KBM-7 (cell line): ENCODE measurements at regions not wholly inside any gene's neighbourhood (a gene's known extent, or its start where the extent isn't known, plus 50 kb on each side); places are given as distances from the start of the nearest gene placed in this dataset.

Experiments
- DNase-seq: peaks from one replicate; pipeline ENCODE4 v3.0.0-alpha.2; 2015
- in situ Hi-C: fragments of 300-500 bp; cut with MboI; formaldehyde crosslinking; loops from 2 replicates; pipeline ENCODE4 v1.14.3; 2020; ENCODE audit warnings: low sequenced_read_pairs, low pct_unique_long_range_greater_than_20kb, mixed read lengths

DNA sequence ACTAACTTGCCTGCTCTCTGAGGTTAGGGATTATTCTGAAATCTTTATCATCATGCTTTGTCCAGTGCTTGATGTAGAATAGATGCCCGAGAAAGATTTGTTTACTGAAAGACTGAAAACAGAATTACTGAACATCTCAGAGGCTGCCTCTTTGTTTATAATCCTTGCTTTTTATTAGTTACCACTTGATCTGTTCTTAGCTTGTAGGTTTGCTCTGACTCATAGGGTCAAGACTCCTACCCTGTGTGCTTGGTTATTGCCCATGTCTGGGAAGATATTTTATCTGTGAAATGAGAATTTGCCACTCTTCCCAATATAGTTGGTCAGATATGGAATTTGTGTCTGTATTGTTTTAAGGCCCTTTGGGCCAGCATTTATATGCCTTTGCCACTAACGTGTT lies 675.3 kb downstream of the DIAPH3 start:
- no peak for DNase-seq
- in situ Hi-C loops = no loop called here

DNA sequence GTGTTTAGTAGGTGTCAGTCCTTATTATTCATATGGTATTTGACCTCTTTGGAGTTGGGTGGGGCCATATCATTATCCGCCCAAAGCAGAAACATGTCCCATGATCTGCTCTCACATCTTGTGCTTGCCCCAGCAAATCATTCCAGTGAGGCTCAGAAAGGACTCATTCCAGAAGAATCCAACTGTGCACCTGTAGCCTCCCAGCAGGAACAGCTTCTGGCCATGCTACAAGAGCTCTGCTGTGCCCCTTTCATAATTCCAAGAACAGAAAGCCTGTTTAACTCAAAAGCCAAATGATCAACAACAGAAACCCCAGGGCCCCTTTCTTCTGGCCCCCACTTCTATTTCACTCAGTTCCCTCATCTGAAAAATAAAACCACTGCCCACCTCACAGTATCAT lies 673.1 kb downstream of the DIAPH3 start:
- in situ Hi-C loops = no loop called here
- DNase-seq = no peak

GRCh38 chr13:59492030-59492636 lies 671.6 kb downstream of the DIAPH3 start:
- in situ Hi-C loops = no loop called here
- DNase-seq = no peak

GRCh38 chr13:59493436-59493965 lies 670.2 kb downstream of the DIAPH3 start:
- in situ Hi-C loops = no loop called here
- no peak for DNase-seq

GRCh38 chr13:59494151-59494550 lies 669.6 kb downstream of the DIAPH3 start:
- DNase-seq = no peak
- in situ Hi-C loops = no loop called here

GRCh38 chr13:59494560-59494970 lies 669.2 kb downstream of the DIAPH3 start:
- in situ Hi-C loops = no loop called here
- no peak for DNase-seq

DNA sequence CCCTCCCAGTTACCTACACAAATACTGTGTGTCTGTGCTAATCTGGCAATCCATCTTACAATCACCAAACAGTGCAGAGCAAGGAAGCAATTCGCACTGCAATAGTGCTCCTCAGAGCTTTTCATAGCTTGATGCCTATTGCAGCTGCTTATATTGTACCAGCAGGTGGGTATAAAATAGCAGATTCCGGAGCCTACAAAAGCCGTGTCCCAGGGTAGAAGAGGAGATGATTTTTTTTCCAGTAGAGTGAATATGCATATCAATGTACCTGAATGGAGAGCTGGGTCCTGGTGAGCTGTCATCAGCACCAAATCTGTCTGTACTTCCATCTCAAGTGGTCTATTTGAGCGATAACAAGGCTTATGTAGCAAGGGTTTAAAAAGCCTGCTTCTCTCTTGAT lies 668.4 kb downstream of the DIAPH3 start:
- no peak for DNase-seq
- in situ Hi-C loops = no loop called here

GRCh38 chr13:59495936-59496512 lies 667.7 kb downstream of the DIAPH3 start:
- in situ Hi-C loops = no loop called here

GRCh38 chr13:59497621-59498247 lies 666.0 kb downstream of the DIAPH3 start:
- in situ Hi-C loops = no loop called here
- no peak for DNase-seq

More at GRCh38 chr13:59495936-59496512, 667.7 kb downstream of the DIAPH3 start:
- no peak for DNase-seq

DNA sequence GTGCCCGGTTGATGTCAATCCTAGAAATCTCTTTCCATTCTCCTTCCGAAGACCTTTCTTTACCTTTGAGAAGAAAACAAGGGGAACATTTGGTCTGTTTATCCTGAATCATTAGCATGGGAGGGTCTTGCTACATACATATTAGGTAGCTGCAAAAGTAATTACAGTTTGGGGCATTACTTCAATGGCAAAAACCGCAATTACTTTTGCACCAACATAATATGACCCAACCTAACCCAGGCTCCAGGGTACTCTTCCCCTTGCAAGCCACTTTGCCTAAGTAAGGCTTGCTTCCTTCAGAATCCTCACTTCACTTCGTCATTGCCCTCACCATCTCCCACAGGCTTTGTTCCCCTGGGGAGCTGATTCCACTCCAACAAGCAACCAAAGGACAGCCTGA lies 662.7 kb downstream of the DIAPH3 start:
- no peak for DNase-seq
- in situ Hi-C loops = no loop called here

- no peak for DNase-seq
- in situ Hi-C loops = no loop called here
Observed at GRCh38 chr13:59504407-59504806, 659.3 kb downstream of the DIAPH3 start.

DNA sequence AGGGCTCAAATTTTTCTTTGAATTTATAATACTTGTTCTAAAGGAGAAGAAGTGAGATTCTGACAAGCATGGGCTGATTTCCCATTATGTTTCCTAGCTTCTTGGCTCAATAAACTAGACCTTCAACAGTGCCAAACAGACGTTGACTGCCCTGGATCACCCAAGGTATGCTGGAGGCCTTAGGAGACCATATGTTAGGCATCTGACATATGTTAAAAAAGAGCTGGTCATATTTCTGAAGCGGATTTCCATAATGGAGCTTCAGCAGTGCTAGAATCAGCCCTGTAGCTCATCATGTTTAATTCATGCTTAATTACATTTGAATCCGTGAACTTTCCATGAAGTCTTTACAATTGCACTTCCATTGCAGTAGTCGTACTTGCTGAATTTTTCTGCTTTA lies 653.3 kb downstream of the DIAPH3 start:
- in situ Hi-C loops = no loop called here
- DNase-seq = no peak

GRCh38 chr13:59513686-59514085 lies 650.0 kb downstream of the DIAPH3 start:
- in situ Hi-C loops = no loop called here
- no peak for DNase-seq

- DNase-seq = no peak
- in situ Hi-C loops = no loop called here
Observed at GRCh38 chr13:59514316-59514715, 649.4 kb downstream of the DIAPH3 start.

DNA sequence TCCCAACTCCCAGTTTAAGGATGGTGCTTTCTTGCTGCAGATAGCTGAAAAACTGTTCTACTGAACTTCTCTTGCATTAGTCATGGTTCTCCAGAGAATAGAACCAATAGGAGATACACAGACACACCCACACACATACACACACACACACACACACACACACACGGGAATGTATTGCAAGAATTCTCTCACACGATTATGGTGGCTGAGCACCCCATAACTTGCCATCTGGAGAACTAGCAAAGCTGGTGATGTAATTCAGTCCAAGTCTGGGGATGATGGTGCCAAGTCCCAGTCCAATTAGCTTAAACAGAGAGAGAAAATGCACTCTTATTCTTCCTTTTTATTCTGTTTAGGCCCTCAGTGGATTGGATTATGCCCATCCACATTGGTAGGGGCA lies 643.9 kb downstream of the DIAPH3 start:
- in situ Hi-C loops = no loop called here
- no peak for DNase-seq

DNA sequence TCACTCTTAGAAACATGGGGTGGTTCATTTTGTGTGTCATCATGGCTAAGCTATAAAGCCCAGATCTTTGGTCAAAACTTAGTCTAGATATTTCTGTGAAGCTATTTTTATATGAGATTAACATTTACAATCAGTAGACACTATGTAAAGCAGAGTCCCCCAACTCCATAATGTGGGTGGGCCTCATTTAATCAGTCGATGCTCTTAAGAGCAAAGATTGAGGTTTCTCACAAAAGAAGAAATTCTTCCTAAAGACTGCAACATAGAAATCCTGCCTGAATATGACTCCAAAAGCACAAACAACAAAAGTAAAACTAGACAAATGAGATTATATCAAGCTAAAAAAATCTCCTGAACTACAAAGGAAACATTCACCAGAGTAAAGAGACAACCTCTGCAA lies 642.2 kb downstream of the DIAPH3 start:
- in situ Hi-C loops = no loop called here
- no peak for DNase-seq

GRCh38 chr13:59522652-59523051 lies 641.1 kb downstream of the DIAPH3 start:
- in situ Hi-C loops = no loop called here

DNA sequence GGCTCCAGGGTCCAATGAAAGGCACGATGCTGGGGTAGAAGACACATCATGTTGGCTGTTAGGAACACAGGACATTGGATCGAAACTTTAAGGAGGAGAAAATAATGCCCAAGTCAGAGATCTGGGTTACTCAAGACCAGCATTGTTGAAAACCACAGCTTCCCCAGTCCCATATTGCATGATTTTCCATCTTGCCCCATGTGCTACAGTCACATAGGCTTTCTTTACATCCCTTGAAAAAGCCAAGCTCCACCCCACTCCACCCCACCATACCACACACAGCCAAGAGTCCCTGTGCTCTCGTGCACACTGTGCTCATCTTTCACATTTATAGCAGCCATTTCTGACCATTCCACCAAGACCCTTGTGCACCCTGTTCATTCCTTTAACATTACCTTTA lies 636.2 kb downstream of the DIAPH3 start:
- no peak for DNase-seq
- in situ Hi-C loops = no loop called here

More at GRCh38 chr13:59522652-59523051, 641.1 kb downstream of the DIAPH3 start:
- DNase-seq = no peak

DNA sequence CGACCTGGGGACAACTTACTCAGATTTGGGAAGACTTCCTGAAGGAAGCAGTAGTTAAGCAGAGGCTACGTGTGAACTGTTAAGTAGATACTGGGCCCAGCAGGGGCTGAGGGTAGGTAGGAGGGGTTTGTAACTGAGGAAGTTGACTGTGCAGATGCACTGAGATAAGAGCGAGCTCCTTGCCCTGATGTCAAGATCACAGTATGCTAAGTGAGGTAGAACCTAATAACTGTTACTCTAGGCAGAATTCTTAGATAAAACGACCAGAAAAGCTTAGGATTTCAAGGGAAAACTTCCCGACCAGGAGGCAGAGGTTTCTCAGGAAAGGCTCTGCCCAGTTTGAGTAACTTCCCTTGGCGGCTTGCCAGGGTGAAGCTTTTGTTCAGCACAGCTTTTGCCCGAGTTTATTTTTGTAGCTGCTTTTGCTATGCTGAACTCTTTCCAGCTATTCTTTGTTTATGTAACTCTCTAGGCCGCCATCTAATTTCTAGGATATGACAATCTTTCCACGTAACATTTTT lies 632.1 kb downstream of the DIAPH3 start:
- in situ Hi-C loops = no loop called here
- peak; percentile 91 for DNase-seq

- in situ Hi-C loops = no loop called here
- no peak for DNase-seq
Observed at GRCh38 chr13:59532405-59532804, 631.3 kb downstream of the DIAPH3 start.
